ENCODE measurements at regions not wholly inside any gene's neighbourhood (a gene's known extent, or its start where the extent isn't known, plus 50 kb on each side); places are given as distances from the start of the nearest gene placed in this dataset.
"Not testable (repeated sequence)": the region's sequence is repeated elsewhere in the genome, so short reads cannot be mapped to it uniquely, and the experiment has no call there.

- TF ChIP-seq ZNF202 (tag by site-specific recombination; IDR thresholded peaks at IDR 0.05; ENCODE audit: borderline replicate concordance), result 0 out of 2 replicates have a peak, but pooled peaks have one; percentile 10
- H3K36me3 ChIP-seq (ENCODE audit: control insufficient read depth in 2 of 2, insufficient read depth in 1 of 2, low read length in 2 of 2); H3K9me3 ChIP-seq (ENCODE audit: control insufficient read depth, insufficient read depth, low read depth, low read length); H3K4me3 ChIP-seq (ENCODE audit: low read depth, low read length); H3K27ac ChIP-seq (ENCODE audit: extremely low read depth, low read depth, low read length); POLR2A ChIA-PET; H3K4me1 ChIP-seq (ENCODE audit: control insufficient read depth, insufficient read depth, low read length); CTCF ChIA-PET: not testable (repeated sequence)
Observed at GRCh38 chr9:43089337-43089736, 905.9 kb downstream of the SPATA31A6 start.

GRCh38 chr9:43110376-43110775 lies 926.9 kb downstream of the SPATA31A6 start:
- POLR2A ChIA-PET; H3K9me3 ChIP-seq (ENCODE audit: control insufficient read depth, insufficient read depth, low read depth, low read length); H3K36me3 ChIP-seq (ENCODE audit: control insufficient read depth in 2 of 2, insufficient read depth in 1 of 2, low read length in 2 of 2); H3K27ac ChIP-seq (ENCODE audit: extremely low read depth, low read depth, low read length); CTCF ChIA-PET; H3K4me3 ChIP-seq (ENCODE audit: low read depth, low read length); H3K4me1 ChIP-seq (ENCODE audit: control insufficient read depth, insufficient read depth, low read length): not testable (repeated sequence)

GRCh38 chr9:43112846-43113245 lies 929.4 kb downstream of the SPATA31A6 start:
- H3K4me1 ChIP-seq (ENCODE audit: control insufficient read depth, insufficient read depth, low read length); H3K9me3 ChIP-seq (ENCODE audit: control insufficient read depth, insufficient read depth, low read depth, low read length); H3K27ac ChIP-seq (ENCODE audit: extremely low read depth, low read depth, low read length); POLR2A ChIA-PET; H3K4me3 ChIP-seq (ENCODE audit: low read depth, low read length); H3K36me3 ChIP-seq (ENCODE audit: control insufficient read depth in 2 of 2, insufficient read depth in 1 of 2, low read length in 2 of 2); CTCF ChIA-PET: not testable (repeated sequence)

DNA sequence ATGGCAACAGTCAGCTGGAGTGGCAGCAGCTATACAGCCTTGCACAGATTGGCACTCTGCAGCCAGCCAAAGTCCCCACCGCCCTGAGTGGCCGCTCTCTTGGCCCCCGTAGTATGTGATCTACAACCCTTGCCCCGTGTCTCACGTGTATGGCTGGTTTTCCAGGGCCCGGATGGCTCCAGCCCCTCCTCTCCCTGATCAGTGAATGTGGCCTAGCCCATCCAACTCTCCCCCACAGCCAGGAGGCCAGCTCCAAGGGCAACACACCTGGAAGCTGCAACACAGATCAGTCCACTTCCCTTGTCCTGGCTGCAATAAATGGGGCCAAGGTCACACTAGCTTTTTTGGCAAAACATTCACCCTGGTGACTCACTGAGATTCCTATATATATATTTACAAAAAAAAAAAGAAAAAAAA lies 932.4 kb downstream of the SPATA31A6 start:
- POLR2A ChIA-PET; H3K9me3 ChIP-seq (ENCODE audit: control insufficient read depth, insufficient read depth, low read depth, low read length); CTCF ChIA-PET; H3K36me3 ChIP-seq (ENCODE audit: control insufficient read depth in 2 of 2, insufficient read depth in 1 of 2, low read length in 2 of 2); H3K4me1 ChIP-seq (ENCODE audit: control insufficient read depth, insufficient read depth, low read length); H3K4me3 ChIP-seq (ENCODE audit: low read depth, low read length); H3K27ac ChIP-seq (ENCODE audit: extremely low read depth, low read depth, low read length): not testable (repeated sequence)

DNA sequence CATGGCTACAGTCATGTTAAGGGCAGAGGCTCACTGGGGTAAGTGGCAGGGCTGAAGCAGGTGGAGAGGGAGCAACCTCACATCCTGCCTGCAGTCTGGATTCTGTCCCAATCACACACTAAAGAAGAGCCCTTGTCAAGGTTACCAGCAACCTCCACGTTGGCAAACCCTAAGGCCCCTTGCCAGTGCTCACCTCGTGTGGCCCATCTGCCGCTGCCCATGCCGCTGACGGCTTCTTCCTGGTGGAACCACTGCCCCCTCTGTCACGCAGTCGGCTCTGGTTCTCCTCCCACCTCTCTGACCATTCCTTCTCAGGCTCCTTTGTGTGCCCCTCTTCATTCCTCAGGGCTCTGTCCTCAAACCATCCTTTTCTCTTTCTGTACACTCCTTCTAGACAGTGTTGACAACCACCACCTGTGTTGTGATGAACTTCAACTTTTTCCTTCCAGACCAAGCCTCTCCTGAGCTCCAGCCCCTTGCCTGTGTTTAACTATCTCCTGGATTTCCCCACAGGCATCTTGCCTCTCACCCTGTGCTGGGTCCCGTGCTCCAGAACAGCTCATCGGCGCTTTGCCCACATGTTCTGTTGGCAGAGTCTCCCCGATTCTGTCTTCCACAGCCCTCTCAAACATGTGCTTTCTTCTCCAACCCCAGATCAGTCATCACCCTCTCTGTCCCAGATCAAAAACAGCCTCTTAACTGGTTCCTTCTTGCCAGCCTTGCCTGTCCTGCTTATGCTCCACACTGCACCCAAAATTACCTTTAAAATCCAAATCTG lies 934.8 kb downstream of the SPATA31A6 start:
- H3K9me3 ChIP-seq (ENCODE audit: control insufficient read depth, insufficient read depth, low read depth, low read length); CTCF ChIA-PET; H3K4me3 ChIP-seq (ENCODE audit: low read depth, low read length); POLR2A ChIA-PET; H3K4me1 ChIP-seq (ENCODE audit: control insufficient read depth, insufficient read depth, low read length); H3K36me3 ChIP-seq (ENCODE audit: control insufficient read depth in 2 of 2, insufficient read depth in 1 of 2, low read length in 2 of 2); H3K27ac ChIP-seq (ENCODE audit: extremely low read depth, low read depth, low read length): not testable (repeated sequence)

DNA sequence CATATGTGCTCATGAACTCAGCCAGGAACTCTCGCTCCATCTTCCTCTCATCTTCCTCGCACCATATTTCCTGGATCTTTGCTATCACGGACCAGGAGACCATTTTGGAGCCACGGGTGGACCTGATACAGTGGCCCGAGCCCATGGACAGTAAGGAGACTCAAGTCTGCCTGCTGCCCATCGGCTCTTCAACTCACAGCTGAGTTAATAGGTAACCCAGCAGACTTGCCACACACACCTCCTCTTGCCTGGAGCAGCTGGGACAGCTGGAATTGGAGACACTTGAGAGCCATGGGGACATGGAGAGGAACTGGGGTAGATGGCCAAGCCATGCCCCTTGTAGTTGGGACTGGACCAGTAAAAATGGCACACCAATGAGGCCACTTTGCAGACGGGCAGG lies 936.1 kb downstream of the SPATA31A6 start:
- CTCF ChIA-PET; POLR2A ChIA-PET; H3K4me3 ChIP-seq (ENCODE audit: low read depth, low read length); H3K9me3 ChIP-seq (ENCODE audit: control insufficient read depth, insufficient read depth, low read depth, low read length); H3K4me1 ChIP-seq (ENCODE audit: control insufficient read depth, insufficient read depth, low read length); H3K27ac ChIP-seq (ENCODE audit: extremely low read depth, low read depth, low read length); H3K36me3 ChIP-seq (ENCODE audit: control insufficient read depth in 2 of 2, insufficient read depth in 1 of 2, low read length in 2 of 2): not testable (repeated sequence)

- CTCF ChIA-PET; H3K9me3 ChIP-seq (ENCODE audit: control insufficient read depth, insufficient read depth, low read depth, low read length); H3K36me3 ChIP-seq (ENCODE audit: control insufficient read depth in 2 of 2, insufficient read depth in 1 of 2, low read length in 2 of 2); POLR2A ChIA-PET; H3K27ac ChIP-seq (ENCODE audit: extremely low read depth, low read depth, low read length); H3K4me3 ChIP-seq (ENCODE audit: low read depth, low read length); H3K4me1 ChIP-seq (ENCODE audit: control insufficient read depth, insufficient read depth, low read length): not testable (repeated sequence)
Observed at GRCh38 chr9:43119978-43120377, 936.5 kb downstream of the SPATA31A6 start.

- H3K9me3 ChIP-seq (ENCODE audit: control insufficient read depth, insufficient read depth, low read depth, low read length); H3K27ac ChIP-seq (ENCODE audit: extremely low read depth, low read depth, low read length); POLR2A ChIA-PET; H3K4me3 ChIP-seq (ENCODE audit: low read depth, low read length); H3K36me3 ChIP-seq (ENCODE audit: control insufficient read depth in 2 of 2, insufficient read depth in 1 of 2, low read length in 2 of 2); CTCF ChIA-PET; H3K4me1 ChIP-seq (ENCODE audit: control insufficient read depth, insufficient read depth, low read length): not testable (repeated sequence)
Observed at GRCh38 chr9:43125894-43126293, 942.4 kb downstream of the SPATA31A6 start.

GRCh38 chr9:43127026-43127775 lies 943.7 kb downstream of the SPATA31A6 start:
- H3K27ac ChIP-seq (ENCODE audit: extremely low read depth, low read depth, low read length); H3K9me3 ChIP-seq (ENCODE audit: control insufficient read depth, insufficient read depth, low read depth, low read length); POLR2A ChIA-PET; H3K4me3 ChIP-seq (ENCODE audit: low read depth, low read length); H3K36me3 ChIP-seq (ENCODE audit: control insufficient read depth in 2 of 2, insufficient read depth in 1 of 2, low read length in 2 of 2); CTCF ChIA-PET; H3K4me1 ChIP-seq (ENCODE audit: control insufficient read depth, insufficient read depth, low read length): not testable (repeated sequence)

- POLR2A ChIA-PET; H3K4me1 ChIP-seq (ENCODE audit: control insufficient read depth, insufficient read depth, low read length); H3K27ac ChIP-seq (ENCODE audit: extremely low read depth, low read depth, low read length); H3K4me3 ChIP-seq (ENCODE audit: low read depth, low read length); CTCF ChIA-PET; H3K9me3 ChIP-seq (ENCODE audit: control insufficient read depth, insufficient read depth, low read depth, low read length); H3K36me3 ChIP-seq (ENCODE audit: control insufficient read depth in 2 of 2, insufficient read depth in 1 of 2, low read length in 2 of 2): not testable (repeated sequence)
Observed at GRCh38 chr9:43127949-43128348, 944.5 kb downstream of the SPATA31A6 start.

- POLR2A ChIA-PET; H3K4me1 ChIP-seq (ENCODE audit: control insufficient read depth, insufficient read depth, low read length); CTCF ChIA-PET; H3K4me3 ChIP-seq (ENCODE audit: low read depth, low read length); H3K27ac ChIP-seq (ENCODE audit: extremely low read depth, low read depth, low read length); H3K36me3 ChIP-seq (ENCODE audit: control insufficient read depth in 2 of 2, insufficient read depth in 1 of 2, low read length in 2 of 2); H3K9me3 ChIP-seq (ENCODE audit: control insufficient read depth, insufficient read depth, low read depth, low read length): not testable (repeated sequence)
Observed at GRCh38 chr9:43130744-43131171, 947.3 kb downstream of the SPATA31A6 start.

Data from HEK293 (cell line).